Omental fat pad (tissue), 3 donors: ENCODE measurements at regions not wholly inside any gene's neighbourhood (a gene's known extent, or its start where the extent isn't known, plus 50 kb on each side); places are given as distances from the start of the nearest gene placed in this dataset. TPM values are rescaled to one million over a fixed set of nuclear protein-coding genes. Genes with fewer than 3 reads are reported as not detected.

Source experiments
- ATAC-seq: fragments of 150-250 bp; one replicate; pipeline ENCODE4 v1.9.1; 2016; ENCODE audit warnings: mild to moderate bottlenecking, moderate library complexity; ENCODE audit not compliant: low FRiP score
- DNase-seq: peaks from one replicate; pipeline ENCODE4 v3.0.0-alpha.2; 2019; ENCODE audit warnings: low spot score
- CTCF ChIP-seq, 3 donors: fragments of 450-650 bp; IDR thresholded peaks; one replicate each; pipeline ENCODE4 v1.5.1; 2016 to 2017; ENCODE audit warnings: antibody characterized with exemption in 3 of 3, mild to moderate bottlenecking in 3 of 3, moderate library complexity in 2 of 3
- small RNA-seq: library from RNA; depleted of rRNA; stranded (forward); fragments of <200 nt; gene quantifications from one replicate; pipeline ENCODE3, GENCODE V24; 2016

DNA sequence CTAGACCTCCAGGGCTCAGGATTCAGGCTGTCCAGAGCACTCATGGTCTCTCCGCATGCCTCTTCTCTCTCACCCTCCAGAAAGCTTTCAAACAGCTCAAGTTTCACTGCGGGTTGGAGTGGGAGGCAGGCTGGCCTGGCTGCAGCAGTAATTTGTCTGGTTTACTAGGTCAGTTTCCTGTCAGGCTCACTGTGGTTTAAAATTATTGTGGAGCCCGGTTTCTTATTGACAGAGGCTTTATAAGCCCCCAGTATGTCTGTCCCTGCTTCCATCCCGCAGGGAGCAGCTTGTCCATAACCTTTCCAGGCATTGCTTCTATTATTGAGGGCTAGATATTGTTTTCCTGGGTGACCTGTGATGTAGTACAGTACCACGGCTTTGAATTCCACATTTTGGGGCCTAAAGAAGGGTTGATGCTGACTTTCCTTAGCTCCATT is 235.3 kb upstream of the SORL1-AS1 start:
- DNase-seq = no peak
- no peak for ATAC-seq
- no peak for TF ChIP-seq CTCF (IDR thresholded peaks at IDR 0.05)

GRCh38 chr11:121683791-121684190 is 231.0 kb upstream of the SORL1-AS1 start:
- ATAC-seq = no peak
- TF ChIP-seq CTCF (IDR thresholded peaks at IDR 0.05) = no peak
- DNase-seq = no peak

Small RNA genes in the stretch of these regions (small RNA-seq; reads per million reads assigned to genes)
- gene RNU6-256P = not detected
